Aorta (tissue), 5 donors: ENCODE measurements at regions not wholly inside any gene's neighbourhood (a gene's known extent, or its start where the extent isn't known, plus 50 kb on each side); places are given as distances from the start of the nearest gene placed in this dataset.

Experiments
- ATAC-seq: fragments of 200-7000 bp; cut with Tn5 transposase; one replicate; pipeline ENCODE4 v1.9.1; 2022; ENCODE audit warnings: moderate library complexity; ENCODE audit not compliant: low FRiP score
- DNase-seq, 2 donors: peaks; one replicate each; pipeline ENCODE4 v3.0.0-alpha.2; 2020
- H3K27ac ChIP-seq, 2 donors: one replicate each; pipeline ENCODE4 v1.5.1; 2013; ENCODE audit warnings: low read length in 2 of 2, mild to moderate bottlenecking in 2 of 2, moderate library complexity in 2 of 2, control low read depth in 1 of 2, inconsistent platforms in 1 of 2, low read depth in 1 of 2
- H3K27me3 ChIP-seq, 2 donors: one replicate each; pipeline ENCODE4 v1.6.1; 2013; ENCODE audit warnings: control low read depth in 1 of 2, low read length in 1 of 2, mild to moderate bottlenecking in 1 of 2, moderate library complexity in 1 of 2; ENCODE audit not compliant: insufficient read depth in 2 of 2, control insufficient read depth in 1 of 2
- H3K36me3 ChIP-seq, 2 donors: one replicate each; pipeline ENCODE4 v1.6.1; 2013; ENCODE audit warnings: control low read depth in 1 of 2, low read length in 1 of 2, mild to moderate bottlenecking in 1 of 2; ENCODE audit not compliant: insufficient read depth in 2 of 2, control insufficient read depth in 1 of 2
- H3K4me1 ChIP-seq, 2 donors: one replicate each; pipeline ENCODE4 v1.6.1; 2013; ENCODE audit warnings: low read length in 2 of 2, control low read depth in 1 of 2, mild to moderate bottlenecking in 1 of 2, moderate library complexity in 1 of 2; ENCODE audit not compliant: insufficient read depth in 2 of 2, control insufficient read depth in 1 of 2
- H3K4me3 ChIP-seq, 2 donors: one replicate each; pipeline ENCODE4 v1.5.1; 2013; ENCODE audit warnings: low read length in 2 of 2, control low read depth in 1 of 2, mild to moderate bottlenecking in 1 of 2
- H3K9me3 ChIP-seq: one replicate; pipeline ENCODE4 v1.6.1; 2013; ENCODE audit warnings: mild to moderate bottlenecking, low read length; ENCODE audit not compliant: control insufficient read depth
- WGBS, 2 donors: extraction: QIAGEN DNeasy Blood & Tissue Kit; methylation state at CpG; one replicate each; pipeline ENCODE4 v1.1.7; 2013; 5-methylcytosine and 5-hydroxymethylcytosine counted together
- intact Hi-C, 2 donors: fragments of 100-400 bp; cut with DNase I; formaldehyde crosslinking; loops; one replicate each; pipeline versions ENCODE4 v1.14.2 to v1.15.0; 2022
- donor health status: healthy with polysubstance abuse.
- donor health status: Bipolar disorder and iron deficiency.
- donor health status: DM: no; HTN: no; CAD: no.
- donor health status: DM: no; HTN: no; CAD: no.
- donor health status: DM: yes; HTN: yes; CAD: no.

DNA sequence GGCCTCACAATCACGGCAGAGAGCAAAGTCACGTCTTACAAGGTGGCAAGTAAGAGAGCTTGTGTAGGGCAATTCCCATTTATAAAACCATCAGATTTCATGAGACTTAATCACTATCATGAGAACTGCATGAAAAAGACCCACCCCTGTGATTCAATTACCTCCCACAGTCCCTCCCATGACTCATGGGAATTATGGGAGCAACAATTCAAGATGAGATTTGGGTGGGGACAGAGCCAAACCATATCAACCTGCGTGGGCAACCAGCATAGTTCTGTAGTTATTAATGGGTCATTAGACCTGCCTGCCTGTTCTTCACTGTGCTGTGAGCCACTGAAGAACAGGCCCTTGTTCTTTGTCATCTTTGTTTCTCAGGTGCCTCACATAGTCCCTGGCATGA is 593.7 kb upstream of the BOD1L1 start:
- no peak overlapping the region for H3K4me3 ChIP-seq
- peaks cover 0 to 5% of the 10 kb centered on the region in 2 donors for H3K4me1 ChIP-seq
- 76 to 78% methylated on average over 3 of the region's 3 CpGs for WGBS, 2 donors
- H3K36me3 ChIP-seq: no peaks in the 10 kb centered on the region
- no peak for ATAC-seq
- DNase-seq: no peak
- intact Hi-C loops: no loop called here
- no peaks in the 10 kb centered on the region for H3K9me3 ChIP-seq
- H3K27me3 ChIP-seq: no peaks in the 10 kb centered on the region
- no peak overlapping the region for H3K27ac ChIP-seq

- WGBS, 2 donors: 51 to 55% methylated on average over 4 of the region's 4 CpGs
- DNase-seq (no peak), ATAC-seq (no peak)
- H3K4me1 ChIP-seq: peaks cover 0 to 5% of the 10 kb centered on the region in 2 donors
- no peaks in the 10 kb centered on the region for H3K9me3 ChIP-seq
- H3K27me3 ChIP-seq: no peaks in the 10 kb centered on the region
- H3K36me3 ChIP-seq: no peaks in the 10 kb centered on the region
- intact Hi-C loops: no loop called here
- H3K4me3 ChIP-seq: no peak overlapping the region
- H3K27ac ChIP-seq: no peak overlapping the region
Observed at GRCh38 chr4:14222377-14223029, 595.0 kb upstream of the BOD1L1 start.

DNA sequence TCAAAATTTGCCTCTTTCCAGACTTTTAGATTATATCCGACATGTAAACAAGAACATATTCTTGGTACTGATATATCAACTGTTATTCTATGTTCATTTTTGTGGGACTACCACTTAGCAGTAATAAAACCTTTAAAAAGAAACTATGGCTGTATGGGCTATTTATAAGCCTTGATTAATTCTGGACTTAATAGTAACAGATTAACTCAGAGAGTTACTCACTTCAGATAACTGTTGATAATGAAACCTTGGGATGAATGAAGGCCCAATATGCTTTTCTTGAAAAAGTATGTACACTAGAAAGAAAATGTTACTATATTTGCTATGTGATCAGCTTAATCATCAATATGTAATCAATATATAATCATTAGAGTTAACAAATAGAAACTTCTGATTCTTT is 595.9 kb upstream of the BOD1L1 start:
- no peak overlapping the region for H3K4me3 ChIP-seq
- DNase-seq (no peak), ATAC-seq (no peak)
- intact Hi-C loops: no loop called here
- no peaks in the 10 kb centered on the region for H3K36me3 ChIP-seq
- H3K9me3 ChIP-seq: no peaks in the 10 kb centered on the region
- peaks cover 0 to 5% of the 10 kb centered on the region in 2 donors for H3K4me1 ChIP-seq
- 81 to 86% methylated on average over 1 of the region's 1 CpG for WGBS, 2 donors
- no peaks in the 10 kb centered on the region for H3K27me3 ChIP-seq
- H3K27ac ChIP-seq: no peak overlapping the region

DNA sequence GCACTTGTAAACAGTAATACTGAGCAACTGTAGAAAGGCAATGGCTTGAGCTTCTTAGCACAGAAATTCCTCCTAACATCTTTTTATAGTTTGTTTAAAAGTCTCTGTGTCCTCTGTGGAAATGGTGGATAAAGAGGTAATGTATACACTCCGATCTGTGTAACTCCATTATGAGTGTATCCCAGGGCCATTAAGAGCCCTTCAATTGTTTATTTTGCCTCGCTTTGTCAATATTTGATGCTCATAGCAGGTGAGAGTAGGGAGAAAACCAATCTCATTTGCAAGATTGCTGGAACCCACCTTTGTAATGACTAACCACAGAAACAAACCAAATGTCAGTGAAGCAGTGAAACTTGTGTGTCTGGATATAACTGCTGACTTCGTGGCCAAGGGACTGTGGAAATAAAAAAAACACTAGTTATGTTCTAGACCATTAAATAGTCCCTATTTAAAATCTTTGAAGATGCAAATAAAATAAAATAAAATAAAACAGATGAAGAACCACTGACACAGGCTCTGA is 598.2 kb upstream of the BOD1L1 start:
- 75 to 78% methylated on average over 3 of the region's 3 CpGs for WGBS, 2 donors
- H3K4me3 ChIP-seq: no peak overlapping the region
- H3K36me3 ChIP-seq: no peaks in the 10 kb centered on the region
- H3K27ac ChIP-seq: no peak overlapping the region
- no peak for DNase-seq
- no peak for ATAC-seq
- intact Hi-C loops: no loop called here
- H3K4me1 ChIP-seq: peaks cover 0 to 5% of the 10 kb centered on the region in 2 donors
- H3K27me3 ChIP-seq: no peaks in the 10 kb centered on the region
- H3K9me3 ChIP-seq: no peaks in the 10 kb centered on the region

DNA sequence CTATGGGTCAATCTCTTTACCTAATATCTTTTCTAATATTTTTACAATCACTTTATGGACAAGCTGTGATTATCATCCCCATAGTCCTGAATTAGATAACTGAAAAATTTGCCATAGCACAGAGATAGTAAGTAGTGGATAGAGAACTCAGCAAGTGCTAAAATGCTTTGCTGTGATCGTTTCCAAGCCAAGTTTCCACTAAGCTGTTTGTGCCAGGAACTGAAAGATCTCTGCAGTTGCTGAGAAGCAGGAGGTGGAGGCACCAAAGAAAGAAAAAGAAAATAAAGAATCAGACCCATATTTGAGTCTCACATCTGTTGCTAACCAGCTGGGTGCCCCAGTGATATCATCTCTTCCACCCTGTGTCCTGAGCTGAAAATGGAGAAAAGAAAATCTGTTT is 605.6 kb upstream of the BOD1L1 start:
- ATAC-seq (no peak), DNase-seq (no peak)
- 7 to 15% methylated on average over 1 of the region's 1 CpG for WGBS, 2 donors
- intact Hi-C loops: no loop called here
- Histone ChIP-seq H3K9me3 (no peaks in the 10 kb centered on the region), H3K36me3 (no peaks in the 10 kb centered on the region), H3K27ac (no peak overlapping the region), H3K27me3 (no peaks in the 10 kb centered on the region), H3K4me1 (no peaks in the 10 kb centered on the region), H3K4me3 (no peak overlapping the region)

DNA sequence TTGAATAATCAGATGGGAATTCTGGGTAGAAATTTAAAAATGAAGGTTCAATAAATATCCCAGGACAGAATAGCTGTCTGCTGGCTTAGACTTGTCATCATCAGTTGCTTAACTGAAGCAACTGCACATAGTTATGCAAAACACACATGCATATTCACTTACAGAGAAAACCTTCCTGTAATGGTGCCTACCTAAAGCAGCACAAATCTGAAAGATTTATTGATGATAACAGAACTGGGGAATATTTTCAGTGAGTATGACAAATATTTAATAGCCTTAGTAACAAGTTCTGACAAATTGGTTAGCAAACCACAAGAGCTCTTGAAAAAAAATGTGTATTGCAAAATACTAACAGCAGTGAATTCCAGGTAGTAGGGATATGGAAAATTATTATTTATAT is 606.8 kb upstream of the BOD1L1 start:
- Histone ChIP-seq H3K4me1 (no peaks in the 10 kb centered on the region), H3K27ac (no peak overlapping the region), H3K36me3 (no peaks in the 10 kb centered on the region), H3K9me3 (no peaks in the 10 kb centered on the region), H3K27me3 (no peaks in the 10 kb centered on the region), H3K4me3 (no peak overlapping the region)
- intact Hi-C loops: no loop called here
- ATAC-seq (no peak), DNase-seq (no peak)

GRCh38 chr4:14236359-14236758 is 608.8 kb upstream of the BOD1L1 start:
- Histone ChIP-seq H3K9me3 (no peaks in the 10 kb centered on the region), H3K36me3 (no peaks in the 10 kb centered on the region), H3K4me3 (no peak overlapping the region), H3K27me3 (no peaks in the 10 kb centered on the region), H3K4me1 (no peaks in the 10 kb centered on the region), H3K27ac (no peak overlapping the region)
- WGBS, 2 donors: 58 to 66% methylated on average over 2 of the region's 2 CpGs
- DNase-seq (no peak), ATAC-seq (no peak)
- intact Hi-C loops: no loop called here

GRCh38 chr4:14237911-14238310 is 610.4 kb upstream of the BOD1L1 start:
- no peak overlapping the region for H3K27ac ChIP-seq
- no peak for DNase-seq
- no peaks in the 10 kb centered on the region for H3K27me3 ChIP-seq
- intact Hi-C loops: no loop called here
- no peak overlapping the region for H3K4me3 ChIP-seq
- H3K9me3 ChIP-seq: no peaks in the 10 kb centered on the region
- no peak for ATAC-seq
- H3K36me3 ChIP-seq: no peaks in the 10 kb centered on the region
- 75 to 79% methylated on average over 2 of the region's 2 CpGs for WGBS, 2 donors
- no peaks in the 10 kb centered on the region for H3K4me1 ChIP-seq

DNA sequence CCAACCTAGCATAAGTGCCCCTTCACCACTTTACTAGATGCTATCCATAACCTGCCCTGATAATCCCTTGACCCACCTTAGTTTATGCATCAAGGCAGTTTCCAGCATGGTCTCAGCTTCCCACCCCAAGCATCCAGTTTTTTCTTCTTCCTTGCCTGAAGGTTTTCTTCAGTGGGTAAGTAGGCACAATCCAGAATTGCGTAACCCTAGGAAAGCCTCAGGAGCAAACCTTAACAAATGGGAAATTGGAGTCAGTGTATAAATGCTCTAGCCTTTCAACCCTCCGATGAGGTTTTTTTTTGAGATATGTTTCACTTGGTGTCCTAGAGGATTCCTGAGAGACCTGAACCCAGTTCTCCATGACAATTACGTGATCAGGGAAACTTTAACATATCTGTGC is 614.0 kb upstream of the BOD1L1 start:
- DNase-seq (no peak), ATAC-seq (no peak)
- Histone ChIP-seq H3K36me3 (no peaks in the 10 kb centered on the region), H3K4me3 (no peak overlapping the region), H3K4me1 (no peaks in the 10 kb centered on the region), H3K9me3 (no peaks in the 10 kb centered on the region), H3K27ac (no peak overlapping the region), H3K27me3 (no peaks in the 10 kb centered on the region)
- 87 to 88% methylated on average over 3 of the region's 3 CpGs for WGBS, 2 donors
- intact Hi-C loops: no loop called here
